ENCODE measurements at regions not wholly inside any gene's neighbourhood (a gene's known extent, or its start where the extent isn't known, plus 50 kb on each side); places are given as distances from the start of the nearest gene placed in this dataset.

GRCh38 chr1:115426231-115426771, 88.3 kb upstream of the NGF start:
- Mint-ChIP-seq H3K36me3 (peaks cover 0 to 6% of the 10 kb centered on the region in 2 donors), H3K27ac (no peak overlapping the region), H3K9me3 (no peaks in the 10 kb centered on the region)
- ATAC-seq = no peak
- no peak for DNase-seq (ENCODE audit: low spot score in 2 of 2)

- peaks cover 0 to 6% of the 10 kb centered on the region in 2 donors for H3K36me3 Mint-ChIP-seq
- no peak for ATAC-seq
- no peak for DNase-seq (ENCODE audit: low spot score in 2 of 2)
- no peak overlapping the region for H3K27ac Mint-ChIP-seq
- H3K9me3 Mint-ChIP-seq = no peaks in the 10 kb centered on the region
Measured at GRCh38 chr1:115425442-115425841, 87.4 kb upstream of the NGF start.

- Mint-ChIP-seq H3K36me3 (peaks cover 0 to 6% of the 10 kb centered on the region in 2 donors), H3K9me3 (no peaks in the 10 kb centered on the region), H3K27ac (no peak overlapping the region)
- ATAC-seq (no peak), DNase-seq (ENCODE audit: low spot score in 2 of 2) (no peak)
Measured at GRCh38 chr1:115423776-115424175, 85.7 kb upstream of the NGF start.

- no peak overlapping the region for H3K27ac Mint-ChIP-seq
Measured at GRCh38 chr1:115419571-115419970, 81.5 kb upstream of the NGF start.

GRCh38 chr1:115413621-115414020, 75.6 kb upstream of the NGF start:
- peaks cover 3 to 5% of the 10 kb centered on the region in 2 donors for H3K9me3 Mint-ChIP-seq
- H3K36me3 Mint-ChIP-seq = peaks cover 0 to 5% of the 10 kb centered on the region in 2 donors
- ATAC-seq = no peak
- DNase-seq (ENCODE audit: low spot score in 2 of 2) = no peak
- H3K27ac Mint-ChIP-seq = no peak overlapping the region

More at GRCh38 chr1:115419571-115419970, 81.5 kb upstream of the NGF start:
- Mint-ChIP-seq H3K36me3 (peaks cover 5 to 6% of the 10 kb centered on the region in 2 donors), H3K9me3 (no peaks in the 10 kb centered on the region)
- DNase-seq (ENCODE audit: low spot score in 2 of 2) (no peak), ATAC-seq (no peak)

- Mint-ChIP-seq H3K36me3 (peaks cover 0 to 5% of the 10 kb centered on the region in 2 donors), H3K27ac (no peak overlapping the region), H3K9me3 (peaks cover 3 to 5% of the 10 kb centered on the region in 2 donors)
- DNase-seq (ENCODE audit: low spot score in 2 of 2) (no peak), ATAC-seq (no peak)
Measured at GRCh38 chr1:115413208-115413607, 75.2 kb upstream of the NGF start.

GRCh38 chr1:115412733-115413132, 74.7 kb upstream of the NGF start:
- ATAC-seq = no peak
- peaks cover 0 to 5% of the 10 kb centered on the region in 2 donors for H3K36me3 Mint-ChIP-seq
- H3K27ac Mint-ChIP-seq = no peak overlapping the region
- no peak for DNase-seq (ENCODE audit: low spot score in 2 of 2)
- peaks cover 3 to 5% of the 10 kb centered on the region in 2 donors for H3K9me3 Mint-ChIP-seq

GRCh38 chr1:115412286-115412685, 74.2 kb upstream of the NGF start:
- Mint-ChIP-seq H3K27ac (no peak overlapping the region), H3K9me3 (peaks cover 3 to 5% of the 10 kb centered on the region in 2 donors), H3K36me3 (peaks cover 0 to 5% of the 10 kb centered on the region in 2 donors)
- ATAC-seq = no peak
- no peak for DNase-seq (ENCODE audit: low spot score in 2 of 2)

- DNase-seq (ENCODE audit: low spot score in 2 of 2) = no peak
- Mint-ChIP-seq H3K36me3 (peaks cover 0 to 5% of the 10 kb centered on the region in 2 donors), H3K27ac (no peak overlapping the region), H3K9me3 (peaks cover 6 to 10% of the 10 kb centered on the region in 2 donors)
- peak; percentile 24 to 30 for ATAC-seq
Measured at GRCh38 chr1:115411371-115412063, 73.5 kb upstream of the NGF start.

GRCh38 chr1:115409094-115410015, 71.3 kb upstream of the NGF start:
- H3K36me3 Mint-ChIP-seq = no peaks in the 10 kb centered on the region
- H3K27ac Mint-ChIP-seq = no peak overlapping the region
- peaks cover 7 to 10% of the 10 kb centered on the region in 2 donors for H3K9me3 Mint-ChIP-seq
- ATAC-seq (no peak), DNase-seq (ENCODE audit: low spot score in 2 of 2) (no peak)

- peaks cover 7 to 10% of the 10 kb centered on the region in 2 donors for H3K9me3 Mint-ChIP-seq
Measured at GRCh38 chr1:115408533-115408932, 70.5 kb upstream of the NGF start.

GRCh38 chr1:115404911-115405310, 66.9 kb upstream of the NGF start:
- Mint-ChIP-seq H3K27ac (no peak overlapping the region), H3K9me3 (peaks cover 4 to 10% of the 10 kb centered on the region in 2 donors), H3K36me3 (no peaks in the 10 kb centered on the region)
- ATAC-seq (no peak), DNase-seq (ENCODE audit: low spot score in 2 of 2) (no peak)

More at GRCh38 chr1:115408533-115408932, 70.5 kb upstream of the NGF start:
- H3K27ac Mint-ChIP-seq = no peak overlapping the region
- ATAC-seq (no peak), DNase-seq (ENCODE audit: low spot score in 2 of 2) (no peak)
- no peaks in the 10 kb centered on the region for H3K36me3 Mint-ChIP-seq

- ATAC-seq (no peak), DNase-seq (ENCODE audit: low spot score in 2 of 2) (no peak)
- H3K27ac Mint-ChIP-seq = no peak overlapping the region
- H3K9me3 Mint-ChIP-seq = peaks cover 4 to 10% of the 10 kb centered on the region in 2 donors
- no peaks in the 10 kb centered on the region for H3K36me3 Mint-ChIP-seq
Measured at GRCh38 chr1:115402753-115403184, 64.7 kb upstream of the NGF start.

GRCh38 chr1:115401676-115402075, 63.6 kb upstream of the NGF start:
- DNase-seq (ENCODE audit: low spot score in 2 of 2) (no peak), ATAC-seq (no peak)
- peaks cover 3 to 7% of the 10 kb centered on the region in 2 donors for H3K9me3 Mint-ChIP-seq
- H3K36me3 Mint-ChIP-seq = no peaks in the 10 kb centered on the region
- no peak overlapping the region for H3K27ac Mint-ChIP-seq

GRCh38 chr1:115400891-115401290, 62.8 kb upstream of the NGF start:
- ATAC-seq = no peak
- H3K9me3 Mint-ChIP-seq = peaks cover 0 to 6% of the 10 kb centered on the region in 2 donors
- DNase-seq (ENCODE audit: low spot score in 2 of 2) = no peak
- no peak overlapping the region for H3K27ac Mint-ChIP-seq
- no peaks in the 10 kb centered on the region for H3K36me3 Mint-ChIP-seq

- no peak overlapping the region for H3K27ac Mint-ChIP-seq
- DNase-seq (ENCODE audit: low spot score in 2 of 2) (no peak), ATAC-seq (no peak)
- H3K9me3 Mint-ChIP-seq = peaks cover 0 to 6% of the 10 kb centered on the region in 2 donors
- H3K36me3 Mint-ChIP-seq = no peaks in the 10 kb centered on the region
Measured at GRCh38 chr1:115400426-115400825, 62.4 kb upstream of the NGF start.

- no peak overlapping the region for H3K27ac Mint-ChIP-seq
- peaks cover 0 to 6% of the 10 kb centered on the region in 2 donors for H3K9me3 Mint-ChIP-seq
- H3K36me3 Mint-ChIP-seq = no peaks in the 10 kb centered on the region
- ATAC-seq = no peak
- DNase-seq (ENCODE audit: low spot score in 2 of 2) = no peak
Measured at GRCh38 chr1:115398745-115399144, 60.7 kb upstream of the NGF start.
